Endodermal cell (in vitro differentiated cells): ENCODE measurements at regions not wholly inside any gene's neighbourhood (a gene's known extent, or its start where the extent isn't known, plus 50 kb on each side); places are given as distances from the start of the nearest gene placed in this dataset.
"Not testable (repeated sequence)": the region's sequence is repeated elsewhere in the genome, so short reads cannot be mapped to it uniquely, and the experiment has no call there.

Experiments
- DNase-seq: peaks from one replicate; pipeline ENCODE4 v3.0.0-alpha.2; 2017
- H3K27ac ChIP-seq: 2 replicates; pipeline ENCODE4 v1.5.1; 2013; ENCODE audit warnings: mild to moderate bottlenecking, low read depth, low read length, moderate library complexity
- H3K27me3 ChIP-seq: 2 replicates; pipeline ENCODE4 v1.6.1; 2013; ENCODE audit warnings: mild to moderate bottlenecking, low read length, moderate library complexity; ENCODE audit not compliant: insufficient read depth, control insufficient read depth, poor library complexity, severe bottlenecking
- H3K36me3 ChIP-seq: 2 replicates; pipeline ENCODE4 v1.7.0; 2013; ENCODE audit warnings: mild to moderate bottlenecking, low read length, moderate library complexity; ENCODE audit not compliant: control insufficient read depth, insufficient read depth
- H3K4me1 ChIP-seq: one replicate; pipeline ENCODE4 v1.7.0; 2013; ENCODE audit warnings: low read length; ENCODE audit not compliant: control insufficient read depth, insufficient read depth
- H3K4me3 ChIP-seq: 2 replicates; pipeline ENCODE4 v1.5.1; 2013; ENCODE audit warnings: mild to moderate bottlenecking, low read length, moderate library complexity
- H3K9ac ChIP-seq: 2 replicates; pipeline ENCODE4 v1.6.1; 2013; ENCODE audit warnings: mild to moderate bottlenecking, low read length, moderate library complexity; ENCODE audit not compliant: poor library complexity, severe bottlenecking; ENCODE audit errors: extremely low read depth
- H3K9me3 ChIP-seq: 2 replicates; pipeline ENCODE4 v1.6.1; 2013; ENCODE audit warnings: mild to moderate bottlenecking, low read length, moderate library complexity; ENCODE audit not compliant: control insufficient read depth
- H3K27ac Mint-ChIP-seq: 2 replicates; pipeline ENCODE4 v1.8.0; 2020; ENCODE audit warnings: mixed read lengths
- H3K27me3 Mint-ChIP-seq: 2 replicates; pipeline ENCODE4 v1.8.0; 2021; ENCODE audit warnings: mild to moderate bottlenecking, mixed read lengths; ENCODE audit not compliant: insufficient read depth
- H3K36me3 Mint-ChIP-seq: 2 replicates; pipeline ENCODE4 v1.8.0; 2020; ENCODE audit warnings: low read depth, mixed read lengths
- H3K4me1 Mint-ChIP-seq: 2 replicates; pipeline ENCODE4 v1.8.0; 2020; ENCODE audit warnings: mixed read lengths
- H3K4me3 Mint-ChIP-seq: 2 replicates; pipeline ENCODE4 v1.8.0; 2020; ENCODE audit warnings: mild to moderate bottlenecking, moderate library complexity, mixed read lengths
- H3K9me3 Mint-ChIP-seq: 2 replicates; pipeline ENCODE4 v1.8.0; 2020; ENCODE audit warnings: mild to moderate bottlenecking, mixed read lengths
- WGBS, 2 experiments: methylation state at CpG; one replicate each; pipeline versions ENCODE4 v1.1.5 to v1.1.7; 2013; ENCODE audit warnings: missing lambda C conversion rate in 2 of 2, mixed read lengths in 1 of 2; ENCODE audit not compliant: insufficient coverage in 1 of 2, insufficient read length in 1 of 2; 5-methylcytosine and 5-hydroxymethylcytosine counted together
- TF ChIP-seq, protein P1 (sequence below): fragments of 200-600 bp; sonication (generic); conservative IDR thresholded peaks from 2 replicates; pipeline ENCODE4 v1.5.0; 2021; ENCODE audit warnings: antibody characterized with exemption, mild to moderate bottlenecking

DNA sequence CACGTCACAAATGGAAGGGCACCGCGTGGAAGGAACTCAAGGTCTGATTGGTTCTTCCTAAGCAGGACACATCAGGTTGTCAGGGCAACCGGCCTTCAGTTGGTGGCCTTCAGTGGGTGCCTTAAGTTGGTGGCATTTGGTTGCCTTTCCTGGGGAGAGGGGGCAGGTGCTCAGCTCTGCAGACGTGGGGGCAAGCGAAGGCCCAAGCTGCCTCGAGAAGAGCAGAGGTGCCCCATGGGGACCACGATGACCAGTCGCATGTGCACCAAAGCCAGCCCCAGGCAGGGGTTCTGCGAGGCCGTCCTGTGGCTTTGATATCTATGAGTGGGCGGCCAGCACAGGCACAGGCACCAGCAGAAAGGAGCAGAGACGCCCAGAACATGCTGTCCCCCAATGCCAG, 1742.8 kb upstream of the DEFB115 start:
- not testable (repeated sequence) for H3K4me3 Mint-ChIP-seq, H3K27ac Mint-ChIP-seq
- 65 to 76% methylated on average over 7 to 13 of the region's 13 CpGs for WGBS, 2 experiments

DNA sequence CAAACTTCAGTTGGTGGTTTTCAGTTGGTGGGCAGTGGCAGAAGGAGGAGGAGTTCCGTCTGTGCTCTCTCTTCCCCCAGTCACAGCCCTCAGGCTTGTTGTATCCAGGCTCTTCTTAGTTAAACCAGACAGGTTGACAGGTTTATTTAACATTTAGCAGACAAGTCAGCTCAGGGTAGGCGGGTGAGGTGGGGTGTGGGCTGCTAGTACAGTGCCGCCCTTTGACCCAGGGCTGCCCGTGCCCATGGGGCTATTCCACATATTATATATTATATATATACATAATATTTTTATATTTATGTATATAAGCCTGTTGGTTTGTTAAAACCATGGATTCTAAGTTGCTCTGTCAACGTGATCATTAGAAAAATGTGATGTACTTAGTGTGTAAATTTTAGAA, 1740.6 kb upstream of the DEFB115 start:
- H3K4me3 Mint-ChIP-seq, H3K9ac ChIP-seq, H3K27me3 ChIP-seq, H3K27ac ChIP-seq, DNase-seq, H3K27me3 Mint-ChIP-seq, H3K36me3 ChIP-seq, H3K4me3 ChIP-seq, H3K4me1 ChIP-seq, H3K4me1 Mint-ChIP-seq, H3K36me3 Mint-ChIP-seq, H3K27ac Mint-ChIP-seq: not testable (repeated sequence)
- 70% methylated on average over 1 of the region's 5 CpGs; no CpG with 5 or more reads in 1 of the 2 experiments for WGBS, 2 experiments
- peaks cover 71% of the 10 kb centered on the region for H3K9me3 Mint-ChIP-seq
- peaks cover 60% of the 10 kb centered on the region for H3K9me3 ChIP-seq

More for the DNA sequence above, 1742.8 kb upstream of the DEFB115 start:
- H3K27me3 ChIP-seq, H3K27me3 Mint-ChIP-seq, H3K27ac ChIP-seq, DNase-seq, H3K4me3 ChIP-seq, H3K4me1 ChIP-seq, H3K9ac ChIP-seq, H3K4me1 Mint-ChIP-seq, H3K36me3 ChIP-seq, H3K36me3 Mint-ChIP-seq: not testable (repeated sequence)
- peaks cover 66% of the 10 kb centered on the region for H3K9me3 ChIP-seq
- H3K9me3 Mint-ChIP-seq: peaks cover 65% of the 10 kb centered on the region

DNA sequence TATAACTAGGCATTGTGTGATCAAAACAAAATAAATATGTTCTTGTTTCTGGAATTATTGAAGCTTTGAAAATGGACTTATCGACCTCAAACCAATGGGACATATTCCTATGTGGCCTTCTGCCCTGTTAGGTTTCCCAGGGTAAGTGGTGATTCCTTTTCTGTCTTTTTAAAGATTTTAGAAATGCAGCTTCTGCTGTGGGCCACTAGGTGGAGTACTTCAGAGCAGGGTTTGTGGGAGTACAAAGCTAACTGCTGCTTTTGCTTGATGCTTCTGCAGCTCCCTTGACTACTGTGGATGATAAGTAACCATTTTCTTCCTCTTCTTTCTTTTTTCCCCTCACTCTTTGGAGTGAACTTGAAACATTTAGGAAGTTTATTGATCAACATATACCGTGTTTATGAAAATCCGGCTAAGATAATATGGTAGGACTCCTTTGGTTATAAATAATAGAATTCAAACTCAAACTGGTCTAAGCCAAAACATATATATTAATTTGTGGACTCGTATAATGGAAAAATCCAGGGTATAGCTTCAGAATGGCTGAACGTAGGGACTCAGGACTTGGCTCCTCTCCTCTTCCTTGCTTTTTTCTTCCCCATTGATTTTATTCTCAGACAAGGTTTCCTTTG, 1737.7 kb upstream of the DEFB115 start:
- H3K4me3 Mint-ChIP-seq, H3K27ac Mint-ChIP-seq, H3K36me3 Mint-ChIP-seq, H3K27ac ChIP-seq, H3K9ac ChIP-seq, H3K36me3 ChIP-seq, DNase-seq, H3K4me1 ChIP-seq, H3K27me3 ChIP-seq, H3K4me1 Mint-ChIP-seq, H3K4me3 ChIP-seq, H3K27me3 Mint-ChIP-seq: not testable (repeated sequence)
- peaks cover 38% of the 10 kb centered on the region for H3K9me3 ChIP-seq
- peaks cover 58% of the 10 kb centered on the region for H3K9me3 Mint-ChIP-seq
- TF ChIP-seq, protein P1, sequence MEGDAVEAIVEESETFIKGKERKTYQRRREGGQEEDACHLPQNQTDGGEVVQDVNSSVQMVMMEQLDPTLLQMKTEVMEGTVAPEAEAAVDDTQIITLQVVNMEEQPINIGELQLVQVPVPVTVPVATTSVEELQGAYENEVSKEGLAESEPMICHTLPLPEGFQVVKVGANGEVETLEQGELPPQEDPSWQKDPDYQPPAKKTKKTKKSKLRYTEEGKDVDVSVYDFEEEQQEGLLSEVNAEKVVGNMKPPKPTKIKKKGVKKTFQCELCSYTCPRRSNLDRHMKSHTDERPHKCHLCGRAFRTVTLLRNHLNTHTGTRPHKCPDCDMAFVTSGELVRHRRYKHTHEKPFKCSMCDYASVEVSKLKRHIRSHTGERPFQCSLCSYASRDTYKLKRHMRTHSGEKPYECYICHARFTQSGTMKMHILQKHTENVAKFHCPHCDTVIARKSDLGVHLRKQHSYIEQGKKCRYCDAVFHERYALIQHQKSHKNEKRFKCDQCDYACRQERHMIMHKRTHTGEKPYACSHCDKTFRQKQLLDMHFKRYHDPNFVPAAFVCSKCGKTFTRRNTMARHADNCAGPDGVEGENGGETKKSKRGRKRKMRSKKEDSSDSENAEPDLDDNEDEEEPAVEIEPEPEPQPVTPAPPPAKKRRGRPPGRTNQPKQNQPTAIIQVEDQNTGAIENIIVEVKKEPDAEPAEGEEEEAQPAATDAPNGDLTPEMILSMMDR: peak; percentile 63
- WGBS, 2 experiments: 56% methylated on average over 3 of the region's 5 CpGs; no CpG with 5 or more reads in 1 of the 2 experiments

DNA sequence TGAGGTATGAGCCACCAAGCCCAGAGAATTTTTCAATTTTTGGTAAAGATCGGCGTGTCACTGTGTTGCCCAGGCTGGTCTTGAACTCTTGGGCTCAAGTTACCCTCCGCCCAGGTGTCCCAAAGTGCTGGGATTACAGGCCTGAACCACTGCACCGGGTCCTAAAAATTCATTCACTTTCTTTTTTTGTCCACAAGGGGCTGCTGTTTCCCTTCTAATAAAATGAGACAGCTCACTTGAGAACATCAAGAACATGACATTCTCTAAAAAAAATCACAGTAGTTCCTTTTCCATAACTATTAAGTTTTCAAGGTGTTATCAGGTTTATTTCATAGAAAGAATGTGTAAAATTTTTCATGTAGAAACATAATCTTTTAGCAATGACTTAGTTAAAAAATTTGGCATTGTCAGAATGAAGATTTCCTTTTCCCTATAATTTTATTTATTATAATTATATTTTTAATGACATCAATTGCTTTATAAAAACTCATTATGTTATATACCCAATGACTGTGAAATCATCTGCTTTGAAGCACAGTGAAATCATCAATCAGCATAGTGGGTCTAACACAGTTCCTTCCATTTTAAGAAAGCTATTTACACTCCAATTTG, 1723.8 kb upstream of the DEFB115 start:
- not testable (repeated sequence) for H3K9ac ChIP-seq, H3K4me1 ChIP-seq, H3K4me3 ChIP-seq, H3K27me3 Mint-ChIP-seq, H3K27ac Mint-ChIP-seq, H3K36me3 Mint-ChIP-seq, H3K36me3 ChIP-seq, H3K4me1 Mint-ChIP-seq, H3K27ac ChIP-seq, DNase-seq, H3K4me3 Mint-ChIP-seq, H3K27me3 ChIP-seq
- WGBS, 2 experiments: 71 to 92% methylated on average over 3 to 4 of the region's 4 CpGs
- peaks cover 19% of the 10 kb centered on the region for H3K9me3 ChIP-seq
- H3K9me3 Mint-ChIP-seq: peaks cover 17% of the 10 kb centered on the region
- TF ChIP-seq, protein P1: peak; percentile 26

DNA sequence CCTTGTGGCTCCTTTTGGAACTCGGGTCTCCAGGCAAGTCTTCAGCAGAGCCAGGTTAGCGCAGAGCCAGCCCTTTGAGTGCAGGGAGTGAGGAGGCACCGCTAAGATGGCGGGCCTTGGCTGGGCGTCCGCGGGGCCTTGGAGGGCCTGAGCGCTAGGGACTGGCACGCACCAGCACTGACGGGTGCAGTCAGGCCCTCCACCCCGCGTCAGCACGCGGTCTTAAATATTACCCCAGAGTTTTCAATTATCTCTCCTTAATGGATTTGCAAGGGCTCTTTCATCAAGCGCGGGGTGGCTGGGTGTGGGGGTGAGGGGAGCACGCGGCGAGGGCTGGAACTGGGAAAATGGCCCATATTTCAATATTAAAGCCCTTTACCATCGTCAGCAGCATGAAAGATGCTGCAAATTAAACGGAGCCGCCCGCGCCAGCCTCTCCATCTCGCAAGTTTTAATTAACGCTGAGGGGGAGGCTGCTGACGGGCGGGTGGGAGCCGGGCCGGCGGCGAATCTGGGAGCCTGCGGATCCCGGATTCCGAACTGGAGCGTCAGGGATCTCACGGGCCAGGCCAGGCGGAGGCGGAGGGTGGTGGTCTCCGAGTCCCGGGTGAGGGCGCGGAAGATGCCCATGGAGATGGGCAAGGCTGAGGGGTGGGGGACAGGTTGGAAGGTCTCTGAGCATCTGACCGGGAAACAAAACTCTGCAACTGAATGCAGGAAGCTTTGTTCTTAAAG, 1690.4 kb upstream of the DEFB115 start:
- H3K36me3 Mint-ChIP-seq, H3K4me1 ChIP-seq, H3K9ac ChIP-seq, H3K27ac Mint-ChIP-seq, H3K4me3 Mint-ChIP-seq, H3K27me3 Mint-ChIP-seq, H3K27ac ChIP-seq, H3K9me3 ChIP-seq, H3K36me3 ChIP-seq, DNase-seq, H3K27me3 ChIP-seq, H3K4me1 Mint-ChIP-seq, H3K4me3 ChIP-seq: not testable (repeated sequence)
- peaks cover 31% of the 10 kb centered on the region for H3K9me3 Mint-ChIP-seq
- WGBS, 2 experiments: 87 to 90% methylated on average over 4 to 43 of the region's 44 CpGs
